ENCODE measurements at regions not wholly inside any gene's neighbourhood (a gene's known extent, or its start where the extent isn't known, plus 50 kb on each side); places are given as distances from the start of the nearest gene placed in this dataset.

DNA sequence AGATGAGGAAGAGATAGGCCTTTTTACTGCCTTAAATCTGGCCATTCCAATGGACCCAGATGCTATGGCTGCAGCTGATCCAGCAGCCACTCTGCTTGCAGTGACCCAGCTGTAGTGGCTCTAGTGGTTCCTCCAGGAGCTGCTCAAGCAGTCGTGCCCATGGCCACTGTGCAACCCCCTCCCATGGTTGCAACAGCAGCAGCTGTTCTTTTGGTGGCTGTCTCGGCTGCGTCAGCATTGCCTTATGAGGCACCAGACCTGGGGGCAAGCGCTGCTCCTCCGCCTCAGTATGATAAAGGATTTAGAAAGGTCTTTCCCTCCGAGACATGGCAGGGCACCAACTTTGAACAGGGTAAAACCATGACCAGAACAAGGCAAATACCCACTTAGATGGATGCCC, 384.9 kb upstream of the DCC start:
- Histone ChIP-seq H3K36me3 (ENCODE audit: insufficient read depth, low read length) (no peaks in the 10 kb centered on the region), H3K27me3 (ENCODE audit: insufficient read depth, low read length) (no peaks in the 10 kb centered on the region), H3K9me3 (ENCODE audit: control insufficient read depth in 1 of 2, low read length in 2 of 2) (no peaks in the 10 kb centered on the region), H3K4me1 (ENCODE audit: insufficient read depth, low read length) (no peaks in the 10 kb centered on the region), H3K4me3 (ENCODE audit: low read length in 2 of 2) (no peak overlapping the region), H3K27ac (ENCODE audit: low read depth, low read length) (no peak overlapping the region)
- no peak for DNase-seq
- Mint-ChIP-seq H3K4me3 (no peak overlapping the region), H3K4me1 (no peaks in the 10 kb centered on the region), H3K27ac (no peak overlapping the region), H3K27me3 (peaks cover 0 to 2% of the 10 kb centered on the region in 2 donors), H3K36me3 (no peaks in the 10 kb centered on the region), H3K9me3 (peaks cover 0 to 14% (median 1%) of the 10 kb centered on the region in 8 donors)
- CTCF ChIA-PET (ENCODE audit: partially characterized antibody) = no interaction called here
- intact Hi-C loops (cut with micrococcal nuclease) = no loop called here
- POLR2A ChIA-PET (ENCODE audit: partially characterized antibody) = no interaction called here

DNA sequence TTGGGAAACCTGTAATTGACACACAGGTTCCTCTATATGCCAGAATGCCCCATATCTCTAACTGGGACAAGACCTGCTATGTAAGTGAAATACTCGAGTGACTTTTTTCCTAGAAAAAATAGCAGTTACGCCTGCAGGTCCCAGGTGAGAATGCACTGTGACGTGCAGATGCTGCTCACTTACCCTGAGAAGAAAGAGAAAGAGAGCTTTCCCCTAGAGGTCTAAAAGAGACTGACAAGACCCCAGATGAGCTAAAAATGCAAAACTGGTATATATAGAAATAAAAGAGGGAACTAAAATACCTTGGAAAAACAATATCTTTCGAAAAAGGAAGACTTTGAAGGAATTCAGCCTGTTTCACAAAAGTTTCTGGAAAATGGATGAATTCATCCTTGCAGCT, 383.0 kb upstream of the DCC start:
- POLR2A ChIA-PET (ENCODE audit: partially characterized antibody) = no interaction called here

DNA sequence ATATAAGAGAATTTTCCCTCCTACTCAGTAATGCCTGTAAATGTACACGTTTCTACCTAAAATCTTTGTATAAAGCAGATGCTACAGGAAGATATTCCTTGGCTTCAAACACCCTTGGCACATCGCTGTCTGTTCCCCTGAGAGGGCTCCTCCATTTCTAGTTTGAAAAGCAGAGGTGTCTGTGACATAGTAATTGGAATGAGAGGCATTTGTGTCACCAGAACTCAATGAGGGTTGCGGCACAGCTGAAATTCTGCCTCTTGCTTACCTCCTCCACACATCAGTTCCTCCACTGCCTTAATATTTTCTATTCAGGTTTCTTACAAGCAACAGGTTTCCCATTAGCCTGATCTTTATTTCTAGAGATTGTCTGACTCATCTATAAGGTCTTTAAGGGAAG, 359.9 kb upstream of the DCC start:
- H3K4me3 Mint-ChIP-seq = no peak overlapping the region
- no peak overlapping the region for H3K4me3 ChIP-seq (ENCODE audit: low read length in 2 of 2)
- H3K27ac Mint-ChIP-seq = no peak overlapping the region
- H3K27me3 ChIP-seq (ENCODE audit: insufficient read depth, low read length) = no peaks in the 10 kb centered on the region
- no peak for DNase-seq
- no peaks in the 10 kb centered on the region for H3K4me1 ChIP-seq (ENCODE audit: insufficient read depth, low read length)
- H3K36me3 ChIP-seq (ENCODE audit: insufficient read depth, low read length) = no peaks in the 10 kb centered on the region
- intact Hi-C loops (cut with micrococcal nuclease) = no loop called here
- no peaks in the 10 kb centered on the region for H3K9me3 ChIP-seq (ENCODE audit: control insufficient read depth in 1 of 2, low read length in 2 of 2)
- H3K9me3 Mint-ChIP-seq = peaks cover 0 to 5% (median 1%) of the 10 kb centered on the region in 8 donors
- H3K27me3 Mint-ChIP-seq = no peaks in the 10 kb centered on the region
- ChIA-PET POLR2A (ENCODE audit: partially characterized antibody) (no interaction called here), CTCF (ENCODE audit: partially characterized antibody) (no interaction called here)
- no peak overlapping the region for H3K27ac ChIP-seq (ENCODE audit: low read depth, low read length)
- H3K4me1 Mint-ChIP-seq = no peaks in the 10 kb centered on the region
- no peaks in the 10 kb centered on the region for H3K36me3 Mint-ChIP-seq

More for the DNA sequence above, 383.0 kb upstream of the DCC start:
- Histone ChIP-seq H3K4me3 (ENCODE audit: low read length in 2 of 2) (no peak overlapping the region), H3K27ac (ENCODE audit: low read depth, low read length) (no peak overlapping the region), H3K27me3 (ENCODE audit: insufficient read depth, low read length) (no peaks in the 10 kb centered on the region), H3K4me1 (ENCODE audit: insufficient read depth, low read length) (no peaks in the 10 kb centered on the region), H3K9me3 (ENCODE audit: control insufficient read depth in 1 of 2, low read length in 2 of 2) (no peaks in the 10 kb centered on the region), H3K36me3 (ENCODE audit: insufficient read depth, low read length) (no peaks in the 10 kb centered on the region)
- Mint-ChIP-seq H3K9me3 (peaks cover 0 to 8% (median 1%) of the 10 kb centered on the region in 8 donors), H3K27ac (no peak overlapping the region), H3K4me3 (no peak overlapping the region), H3K27me3 (no peaks in the 10 kb centered on the region), H3K36me3 (no peaks in the 10 kb centered on the region), H3K4me1 (no peaks in the 10 kb centered on the region)
- CTCF ChIA-PET (ENCODE audit: partially characterized antibody) = no interaction called here
- no peak for DNase-seq
- intact Hi-C loops (cut with micrococcal nuclease) = no loop called here

DNA sequence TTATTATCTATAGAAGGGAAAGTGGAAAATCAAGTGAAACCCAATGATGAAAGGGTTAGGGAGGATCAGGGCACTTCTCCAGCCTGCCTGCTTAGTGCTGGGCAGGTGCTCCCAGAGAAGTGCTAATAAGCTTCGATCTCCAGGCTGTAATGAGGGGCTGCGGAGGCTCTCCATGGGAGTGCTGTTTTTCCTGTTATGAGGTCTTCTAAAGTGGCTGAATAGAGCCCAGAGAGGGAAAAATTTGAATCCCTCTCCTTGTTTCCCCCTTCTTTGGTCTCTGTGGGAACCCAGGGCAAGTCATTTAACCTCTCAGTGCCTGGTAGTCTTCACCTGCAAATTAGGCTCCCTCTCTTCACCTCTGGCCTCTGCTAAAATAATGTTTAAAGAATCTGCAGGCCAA, 351.7 kb upstream of the DCC start:
- Mint-ChIP-seq H3K9me3 (peaks cover 0 to 7% (median 0%) of the 10 kb centered on the region in 8 donors), H3K36me3 (no peaks in the 10 kb centered on the region), H3K27me3 (no peaks in the 10 kb centered on the region), H3K27ac (no peak overlapping the region), H3K4me1 (no peaks in the 10 kb centered on the region), H3K4me3 (no peak overlapping the region)
- no peak overlapping the region for H3K4me3 ChIP-seq (ENCODE audit: low read length in 2 of 2)
- ChIA-PET POLR2A (ENCODE audit: partially characterized antibody) (no interaction called here), CTCF (ENCODE audit: partially characterized antibody) (no interaction called here)
- no peak overlapping the region for H3K27ac ChIP-seq (ENCODE audit: low read depth, low read length)
- H3K4me1 ChIP-seq (ENCODE audit: insufficient read depth, low read length) = no peaks in the 10 kb centered on the region
- no peaks in the 10 kb centered on the region for H3K36me3 ChIP-seq (ENCODE audit: insufficient read depth, low read length)
- no peaks in the 10 kb centered on the region for H3K9me3 ChIP-seq (ENCODE audit: control insufficient read depth in 1 of 2, low read length in 2 of 2)
- DNase-seq = no peak
- no peaks in the 10 kb centered on the region for H3K27me3 ChIP-seq (ENCODE audit: insufficient read depth, low read length)
- intact Hi-C loops (cut with micrococcal nuclease) = no loop called here

DNA sequence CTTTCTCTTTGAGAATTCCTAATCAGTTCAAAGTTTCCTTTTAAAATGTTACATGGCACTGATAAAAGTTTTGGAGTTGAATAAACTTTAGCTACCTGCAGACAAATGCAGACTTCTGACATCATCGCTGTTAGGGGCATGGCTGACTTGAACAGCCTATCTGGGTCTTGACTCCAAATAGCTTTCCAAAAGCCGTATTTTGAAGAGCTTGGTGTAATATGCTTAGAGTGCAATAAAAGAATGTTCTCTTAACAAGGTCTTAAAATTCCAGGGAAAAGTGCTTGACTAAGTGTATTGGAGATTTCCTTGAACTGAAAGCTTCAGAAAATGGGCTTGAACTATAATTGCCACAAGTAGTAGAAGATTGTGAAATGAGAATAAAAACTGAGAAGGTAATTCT, 342.9 kb upstream of the DCC start:
- DNase-seq = no peak
- H3K9me3 ChIP-seq (ENCODE audit: control insufficient read depth in 1 of 2, low read length in 2 of 2) = no peaks in the 10 kb centered on the region
- Mint-ChIP-seq H3K4me1 (no peaks in the 10 kb centered on the region), H3K4me3 (no peak overlapping the region), H3K27ac (no peak overlapping the region), H3K27me3 (no peaks in the 10 kb centered on the region), H3K9me3 (peaks cover 0 to 4% (median 0%) of the 10 kb centered on the region in 8 donors), H3K36me3 (no peaks in the 10 kb centered on the region)
- H3K4me3 ChIP-seq (ENCODE audit: low read length in 2 of 2) = no peak overlapping the region
- intact Hi-C loops (cut with micrococcal nuclease) = no loop called here
- CTCF ChIA-PET (ENCODE audit: partially characterized antibody) = no interaction called here
- no peak overlapping the region for H3K27ac ChIP-seq (ENCODE audit: low read depth, low read length)
- H3K27me3 ChIP-seq (ENCODE audit: insufficient read depth, low read length) = no peaks in the 10 kb centered on the region
- POLR2A ChIA-PET (ENCODE audit: partially characterized antibody) = no interaction called here
- no peaks in the 10 kb centered on the region for H3K36me3 ChIP-seq (ENCODE audit: insufficient read depth, low read length)
- H3K4me1 ChIP-seq (ENCODE audit: insufficient read depth, low read length) = no peaks in the 10 kb centered on the region

DNA sequence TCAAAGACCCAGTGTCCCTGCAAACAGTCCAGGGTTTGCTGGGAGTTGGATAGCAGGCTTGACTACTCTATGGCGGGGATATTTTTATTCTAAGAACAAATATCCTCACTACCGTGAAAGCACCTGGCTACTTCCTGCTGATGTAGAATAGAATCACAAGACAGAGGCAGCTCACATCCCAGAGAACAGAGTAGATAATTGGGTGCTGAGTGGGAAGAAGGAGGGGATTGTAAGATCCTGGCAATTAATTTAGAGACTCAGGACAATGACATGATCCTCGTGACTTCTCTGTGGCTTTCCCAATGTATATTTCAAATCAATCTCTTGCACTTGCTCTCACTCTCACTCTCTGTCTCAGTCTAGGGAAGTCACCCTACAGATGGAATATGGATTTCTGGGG, 341.9 kb upstream of the DCC start:
- POLR2A ChIA-PET (ENCODE audit: partially characterized antibody) = no interaction called here
- H3K9me3 Mint-ChIP-seq = peaks cover 0 to 4% (median 0%) of the 10 kb centered on the region in 8 donors
- no peaks in the 10 kb centered on the region for H3K4me1 Mint-ChIP-seq
- Histone ChIP-seq H3K27ac (ENCODE audit: low read depth, low read length) (no peak overlapping the region), H3K27me3 (ENCODE audit: insufficient read depth, low read length) (no peaks in the 10 kb centered on the region), H3K36me3 (ENCODE audit: insufficient read depth, low read length) (no peaks in the 10 kb centered on the region), H3K4me1 (ENCODE audit: insufficient read depth, low read length) (no peaks in the 10 kb centered on the region), H3K9me3 (ENCODE audit: control insufficient read depth in 1 of 2, low read length in 2 of 2) (no peaks in the 10 kb centered on the region), H3K4me3 (ENCODE audit: low read length in 2 of 2) (no peak overlapping the region)
- no peaks in the 10 kb centered on the region for H3K27me3 Mint-ChIP-seq
- no peaks in the 10 kb centered on the region for H3K36me3 Mint-ChIP-seq
- H3K4me3 Mint-ChIP-seq = no peak overlapping the region
- DNase-seq = no peak
- intact Hi-C loops (cut with micrococcal nuclease) = no loop called here
- H3K27ac Mint-ChIP-seq = no peak overlapping the region
- CTCF ChIA-PET (ENCODE audit: partially characterized antibody) = no interaction called here

DNA sequence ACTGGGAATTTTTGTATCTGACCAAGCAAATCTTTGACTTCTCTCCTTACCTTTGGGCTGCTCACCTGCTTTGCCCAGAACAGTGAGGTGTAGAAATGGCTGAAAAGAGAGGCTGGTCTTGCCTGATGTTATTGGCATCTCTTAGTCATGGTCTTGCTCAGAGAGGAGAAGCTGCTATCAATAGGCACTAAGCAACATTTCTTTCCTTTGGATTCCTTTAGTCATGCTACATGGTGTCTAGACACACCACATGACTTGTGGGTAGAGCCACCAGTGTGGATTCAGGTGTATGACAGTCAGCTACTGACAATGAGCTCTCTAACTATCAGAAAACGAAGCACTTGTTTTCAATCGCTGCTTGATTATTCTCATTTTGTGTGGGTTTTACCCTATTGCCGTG, 341.3 kb upstream of the DCC start:
- peaks cover 0 to 4% (median 0%) of the 10 kb centered on the region in 8 donors for H3K9me3 Mint-ChIP-seq
- DNase-seq = no peak
- intact Hi-C loops (cut with micrococcal nuclease) = no loop called here
- no peaks in the 10 kb centered on the region for H3K4me1 ChIP-seq (ENCODE audit: insufficient read depth, low read length)
- no peaks in the 10 kb centered on the region for H3K36me3 ChIP-seq (ENCODE audit: insufficient read depth, low read length)
- H3K36me3 Mint-ChIP-seq = no peaks in the 10 kb centered on the region
- no peaks in the 10 kb centered on the region for H3K4me1 Mint-ChIP-seq
- no peaks in the 10 kb centered on the region for H3K27me3 ChIP-seq (ENCODE audit: insufficient read depth, low read length)
- H3K9me3 ChIP-seq (ENCODE audit: control insufficient read depth in 1 of 2, low read length in 2 of 2) = no peaks in the 10 kb centered on the region
- H3K27me3 Mint-ChIP-seq = no peaks in the 10 kb centered on the region
- H3K27ac Mint-ChIP-seq = no peak overlapping the region
- no peak overlapping the region for H3K4me3 ChIP-seq (ENCODE audit: low read length in 2 of 2)
- H3K4me3 Mint-ChIP-seq = no peak overlapping the region
- H3K27ac ChIP-seq (ENCODE audit: low read depth, low read length) = no peak overlapping the region
- POLR2A ChIA-PET (ENCODE audit: partially characterized antibody) = no interaction called here
- CTCF ChIA-PET (ENCODE audit: partially characterized antibody) = no interaction called here

DNA sequence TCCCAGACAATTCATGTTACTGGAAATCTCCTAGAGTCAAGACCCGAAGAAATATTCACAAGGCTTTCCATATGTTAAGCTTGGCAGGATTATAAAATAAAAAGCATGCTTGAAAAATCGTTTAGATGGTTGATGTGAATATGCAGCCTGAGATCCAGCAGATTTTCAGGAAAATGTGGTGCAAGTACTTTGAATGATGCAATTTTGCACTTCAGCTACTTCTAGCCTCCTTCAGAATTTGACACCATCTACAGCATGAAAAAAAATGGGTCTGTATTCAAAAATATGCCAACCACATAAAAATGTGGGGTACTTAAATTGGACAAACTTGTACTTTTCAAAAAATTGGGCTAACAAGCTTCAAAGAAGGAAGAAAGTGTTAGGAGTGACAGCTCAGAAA, 340.6 kb upstream of the DCC start:
- Mint-ChIP-seq H3K9me3 (peaks cover 0 to 5% (median under 1%) of the 10 kb centered on the region in 8 donors), H3K27me3 (no peaks in the 10 kb centered on the region), H3K4me1 (no peaks in the 10 kb centered on the region), H3K27ac (no peak overlapping the region), H3K36me3 (no peaks in the 10 kb centered on the region), H3K4me3 (no peak overlapping the region)
- no peak for DNase-seq
- Histone ChIP-seq H3K36me3 (ENCODE audit: insufficient read depth, low read length) (no peaks in the 10 kb centered on the region), H3K27me3 (ENCODE audit: insufficient read depth, low read length) (no peaks in the 10 kb centered on the region), H3K4me3 (ENCODE audit: low read length in 2 of 2) (no peak overlapping the region), H3K4me1 (ENCODE audit: insufficient read depth, low read length) (no peaks in the 10 kb centered on the region), H3K9me3 (ENCODE audit: control insufficient read depth in 1 of 2, low read length in 2 of 2) (no peaks in the 10 kb centered on the region), H3K27ac (ENCODE audit: low read depth, low read length) (no peak overlapping the region)
- intact Hi-C loops (cut with micrococcal nuclease) = no loop called here
- POLR2A ChIA-PET (ENCODE audit: partially characterized antibody) = no interaction called here
- CTCF ChIA-PET (ENCODE audit: partially characterized antibody) = no interaction called here
